Ascending aorta (tissue), 2 donors: ENCODE measurements at regions not wholly inside any gene's neighbourhood (a gene's known extent, or its start where the extent isn't known, plus 50 kb on each side); places are given as distances from the start of the nearest gene placed in this dataset.

Source experiments
- DNase-seq, 2 donors: peaks; one replicate each; pipeline ENCODE4 v3.0.0-alpha.2; 2019; ENCODE audit warnings: low spot score in 2 of 2
- H3K27ac ChIP-seq, 2 donors: fragments of 200-600 bp; sonication (generic); one replicate each; pipeline ENCODE4 v1.5.1; 2016 to 2017; ENCODE audit warnings: mild to moderate bottlenecking in 1 of 2
- H3K27me3 ChIP-seq: fragments of 200-600 bp; sonication (generic); one replicate; pipeline ENCODE4 v1.5.1; 2017
- H3K36me3 ChIP-seq, 2 donors: fragments of 200-600 bp; sonication (generic); one replicate each; pipeline ENCODE4 v1.5.1; 2016
- H3K4me1 ChIP-seq, 2 donors: fragments of 200-600 bp; sonication (generic); one replicate each; pipeline ENCODE4 v1.5.1; 2016 to 2017; ENCODE audit warnings: mild to moderate bottlenecking in 1 of 2
- H3K4me3 ChIP-seq, 2 donors: fragments of 200-600 bp; sonication (generic); one replicate each; pipeline ENCODE4 v1.5.1; 2016 to 2017; ENCODE audit warnings: mild to moderate bottlenecking in 1 of 2
- H3K9me3 ChIP-seq, 2 donors: fragments of 200-600 bp; sonication (generic); one replicate each; pipeline ENCODE4 v1.5.1; 2016
- intact Hi-C: fragments of 100-400 bp; cut with DNase I; formaldehyde crosslinking; loops from one replicate; pipeline ENCODE4 v1.15.1; 2023
- TF ChIP-seq, protein P1 (sequence below), 3 experiments: fragments of 200-600 bp in 2 of 3; fragments of 450-650 bp in 1 of 3; sonication (generic) in 2 of 3; IDR thresholded peaks; one replicate each; pipeline ENCODE4 v1.5.1; 2016 to 2019; ENCODE audit warnings: antibody characterized with exemption in 3 of 3, mild to moderate bottlenecking in 1 of 3, moderate library complexity in 1 of 3

DNA sequence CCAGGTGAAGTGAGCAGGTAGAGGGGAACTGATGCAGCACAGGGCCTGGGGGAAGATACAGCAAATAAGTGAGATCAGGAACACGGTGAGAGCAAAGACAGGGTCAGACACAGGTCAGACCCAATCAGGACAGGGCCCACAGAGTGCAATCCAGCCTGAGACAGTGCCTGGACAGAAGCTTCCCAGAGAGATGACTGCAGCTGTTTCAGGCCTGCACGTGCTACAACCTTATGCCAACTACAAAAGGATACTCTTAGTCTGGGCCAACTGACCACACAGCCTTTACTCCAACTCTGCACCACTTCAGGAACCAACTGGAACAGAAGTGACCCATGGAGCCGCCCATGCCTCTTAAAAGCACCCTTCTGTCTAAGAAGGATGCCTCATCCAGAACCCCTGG lies 228.0 kb downstream of the TOMM20 start:
- H3K27me3 ChIP-seq, result no peaks in the 10 kb centered on the region
- no peak overlapping the region for H3K4me3 ChIP-seq
- no peaks in the 10 kb centered on the region for H3K9me3 ChIP-seq
- DNase-seq, result no peak
- no peaks in the 10 kb centered on the region for H3K36me3 ChIP-seq
- H3K4me1 ChIP-seq, result peaks cover 0 to 3% of the 10 kb centered on the region in 2 donors
- H3K27ac ChIP-seq, result no peak overlapping the region
- TF ChIP-seq, protein P1, sequence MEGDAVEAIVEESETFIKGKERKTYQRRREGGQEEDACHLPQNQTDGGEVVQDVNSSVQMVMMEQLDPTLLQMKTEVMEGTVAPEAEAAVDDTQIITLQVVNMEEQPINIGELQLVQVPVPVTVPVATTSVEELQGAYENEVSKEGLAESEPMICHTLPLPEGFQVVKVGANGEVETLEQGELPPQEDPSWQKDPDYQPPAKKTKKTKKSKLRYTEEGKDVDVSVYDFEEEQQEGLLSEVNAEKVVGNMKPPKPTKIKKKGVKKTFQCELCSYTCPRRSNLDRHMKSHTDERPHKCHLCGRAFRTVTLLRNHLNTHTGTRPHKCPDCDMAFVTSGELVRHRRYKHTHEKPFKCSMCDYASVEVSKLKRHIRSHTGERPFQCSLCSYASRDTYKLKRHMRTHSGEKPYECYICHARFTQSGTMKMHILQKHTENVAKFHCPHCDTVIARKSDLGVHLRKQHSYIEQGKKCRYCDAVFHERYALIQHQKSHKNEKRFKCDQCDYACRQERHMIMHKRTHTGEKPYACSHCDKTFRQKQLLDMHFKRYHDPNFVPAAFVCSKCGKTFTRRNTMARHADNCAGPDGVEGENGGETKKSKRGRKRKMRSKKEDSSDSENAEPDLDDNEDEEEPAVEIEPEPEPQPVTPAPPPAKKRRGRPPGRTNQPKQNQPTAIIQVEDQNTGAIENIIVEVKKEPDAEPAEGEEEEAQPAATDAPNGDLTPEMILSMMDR (IDR thresholded peaks at IDR 0.05), result no peak
- intact Hi-C loops, result no loop called here

DNA sequence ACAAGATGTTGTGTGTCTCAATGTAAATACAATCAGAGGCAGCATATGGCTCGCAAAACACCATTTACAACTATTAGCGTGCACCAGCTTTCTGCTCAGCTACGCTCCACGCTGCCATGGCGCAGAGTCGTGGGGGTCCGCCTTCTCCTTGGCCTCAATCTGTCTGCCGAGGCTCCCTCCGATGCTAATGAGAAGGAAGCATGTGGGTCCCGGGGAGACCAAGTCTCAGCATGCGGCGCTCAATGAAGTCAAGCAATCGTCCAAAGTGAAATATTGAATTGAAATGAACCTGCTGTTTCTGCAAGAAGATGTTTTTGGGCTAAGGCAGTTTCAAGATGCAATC lies 228.9 kb downstream of the TOMM20 start:
- Histone ChIP-seq H3K4me1 (peaks cover 0 to 3% of the 10 kb centered on the region in 2 donors), H3K36me3 (no peaks in the 10 kb centered on the region), H3K9me3 (no peaks in the 10 kb centered on the region), H3K27me3 (no peaks in the 10 kb centered on the region), H3K27ac (no peak overlapping the region), H3K4me3 (no peak overlapping the region)
- no peak for DNase-seq
- TF ChIP-seq, protein P1 (IDR thresholded peaks at IDR 0.05), result no peak
- intact Hi-C loops, result no loop called here

DNA sequence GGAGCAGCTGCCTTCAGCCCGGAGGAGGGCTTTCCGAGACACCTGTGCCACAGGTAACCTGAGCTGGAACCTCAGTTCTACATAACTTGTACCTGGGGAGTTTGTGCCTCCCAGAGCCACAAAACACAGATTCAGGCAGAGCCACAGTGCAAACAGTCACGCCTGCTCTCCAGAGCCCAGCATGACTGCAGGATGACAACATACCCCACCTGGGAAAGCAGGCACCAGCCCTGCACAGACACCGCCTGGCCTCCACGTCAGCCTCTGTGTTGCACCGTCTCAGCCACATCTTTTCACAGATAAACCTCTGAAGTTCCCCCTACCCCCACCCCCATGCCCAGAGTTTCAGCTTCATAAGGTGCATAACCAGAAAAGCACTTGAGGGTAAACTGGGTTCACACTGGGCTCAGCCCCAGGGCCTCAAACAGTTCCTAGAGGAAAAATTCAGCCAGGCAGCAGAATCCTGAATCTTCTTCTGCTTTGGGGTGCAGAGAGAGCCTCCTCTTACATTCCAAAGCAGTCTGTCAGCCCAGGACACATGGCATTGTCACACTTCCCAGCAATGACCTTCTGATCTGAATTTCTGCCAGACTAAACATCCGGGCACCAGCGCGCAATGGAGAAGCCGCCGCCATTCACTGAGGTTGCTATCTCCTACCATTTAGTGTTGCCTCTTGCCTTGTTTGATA lies 229.5 kb downstream of the TOMM20 start:
- Histone ChIP-seq H3K4me3 (no peak overlapping the region), H3K27ac (no peak overlapping the region), H3K36me3 (no peaks in the 10 kb centered on the region), H3K27me3 (no peaks in the 10 kb centered on the region), H3K9me3 (no peaks in the 10 kb centered on the region), H3K4me1 (peaks cover 0 to 3% of the 10 kb centered on the region in 2 donors)
- TF ChIP-seq, protein P1 (IDR thresholded peaks at IDR 0.05), result no peak
- no peak for DNase-seq
- intact Hi-C loops, result no loop called here

DNA sequence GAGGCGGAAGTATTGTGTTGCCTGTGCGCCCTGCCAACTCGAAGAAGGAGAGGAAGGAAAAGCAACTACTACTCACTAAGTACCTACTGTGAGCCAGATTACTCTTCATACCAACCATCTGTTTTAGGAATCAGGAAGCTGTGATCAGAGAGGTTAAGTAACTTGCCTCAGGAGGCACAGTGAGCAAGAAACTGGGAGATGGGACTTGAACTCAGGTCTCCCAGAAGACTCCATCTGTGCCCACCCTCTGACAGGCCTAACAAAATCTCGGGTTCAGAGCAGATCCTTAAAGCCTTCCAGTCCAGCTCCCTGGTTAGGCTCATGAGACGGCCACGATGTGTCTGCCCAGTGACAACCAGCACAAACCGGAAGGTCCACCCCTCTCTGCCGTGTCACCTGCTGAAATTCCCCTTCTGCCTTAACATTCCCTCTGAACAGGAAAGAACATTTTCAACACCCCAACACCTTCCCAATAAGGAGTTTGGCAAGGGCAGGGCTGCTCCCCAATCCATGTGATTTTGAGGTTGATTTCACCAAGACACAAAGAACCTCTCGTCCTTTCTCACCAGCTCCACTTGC lies 230.1 kb downstream of the TOMM20 start:
- intact Hi-C loops, result no loop called here

DNA sequence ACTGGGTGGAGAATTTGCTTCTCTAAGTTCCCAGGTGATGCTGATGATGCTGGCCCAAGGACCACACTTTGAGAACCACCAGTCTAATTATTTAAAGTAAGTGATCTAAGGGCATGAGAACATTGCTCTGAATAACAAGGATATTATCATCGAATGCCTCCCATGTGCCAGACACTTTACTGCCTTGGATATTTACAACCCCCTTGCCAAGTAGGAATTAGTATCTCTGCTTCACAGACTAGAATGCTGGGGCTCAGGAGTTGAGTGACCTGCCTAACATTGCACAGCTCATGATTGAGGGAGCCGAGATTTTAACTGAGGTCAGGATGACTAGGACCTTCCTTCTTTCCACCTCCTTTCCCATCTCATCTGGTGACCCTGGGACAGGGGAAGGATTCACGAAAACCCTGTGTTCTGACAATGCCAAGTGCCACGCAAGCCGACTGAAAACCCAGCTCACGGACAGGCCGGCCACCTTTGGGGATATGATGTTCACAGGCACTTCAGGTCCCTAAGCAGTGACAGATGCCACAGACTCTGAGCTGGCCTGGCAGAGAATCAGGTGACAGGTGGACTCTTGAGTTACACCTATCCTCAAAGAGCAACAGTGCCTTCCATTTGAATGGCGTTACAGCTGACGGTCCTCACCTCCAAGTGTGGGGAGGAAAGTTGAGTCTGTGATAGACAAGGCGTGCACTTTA lies 230.7 kb downstream of the TOMM20 start:
- intact Hi-C loops, result no loop called here
- H3K4me1 ChIP-seq, result peaks cover 0 to 3% of the 10 kb centered on the region in 2 donors
- TF ChIP-seq, protein P1 (IDR thresholded peaks at IDR 0.05), result no peak
- no peaks in the 10 kb centered on the region for H3K36me3 ChIP-seq
- H3K9me3 ChIP-seq, result no peaks in the 10 kb centered on the region
- H3K27ac ChIP-seq, result no peak overlapping the region
- no peak overlapping the region for H3K4me3 ChIP-seq
- DNase-seq, result no peak
- H3K27me3 ChIP-seq, result no peaks in the 10 kb centered on the region

More for the DNA sequence above, 230.1 kb downstream of the TOMM20 start:
- Histone ChIP-seq H3K36me3 (no peaks in the 10 kb centered on the region), H3K27ac (no peak overlapping the region), H3K4me3 (no peak overlapping the region), H3K9me3 (no peaks in the 10 kb centered on the region), H3K27me3 (no peaks in the 10 kb centered on the region), H3K4me1 (peaks cover 0 to 3% of the 10 kb centered on the region in 2 donors)
- TF ChIP-seq, protein P1 (IDR thresholded peaks at IDR 0.05), result no peak
- DNase-seq, result no peak
